Gastroesophageal sphincter (tissue), 3 donors: ENCODE measurements at regions not wholly inside any gene's neighbourhood (a gene's known extent, or its start where the extent isn't known, plus 50 kb on each side); places are given as distances from the start of the nearest gene placed in this dataset.

Experiments
- EP300 ChIP-seq: sonication (generic); formaldehyde crosslinking; IDR thresholded peaks from one replicate; pipeline ENCODE4 v1.6.1; 2017; ENCODE audit warnings: antibody characterized with exemption, mild to moderate bottlenecking
- POLR2A ChIP-seq, 2 donors: fragments of 450-650 bp; IDR thresholded peaks; one replicate each; pipeline ENCODE4 v1.6.1; 2017; ENCODE audit warnings: antibody characterized with exemption in 2 of 2, mild to moderate bottlenecking in 2 of 2, moderate library complexity in 1 of 2
- POLR2AphosphoS5 ChIP-seq: sonication (generic); formaldehyde crosslinking; IDR thresholded peaks from one replicate; pipeline ENCODE4 v1.6.1; 2017; ENCODE audit warnings: antibody characterized with exemption
- TF ChIP-seq, protein P1 (sequence below), 4 experiments: fragments of 200-600 bp in 2 of 4; fragments of 450-650 bp in 2 of 4; sonication (generic) in 1 of 4; IDR thresholded peaks; one replicate each; pipeline ENCODE4 v1.5.1; 2017 to 2019; ENCODE audit warnings: antibody characterized with exemption in 4 of 4, mild to moderate bottlenecking in 2 of 4, moderate library complexity in 2 of 4

GRCh38 chr4:63049278-63049677, 1360.0 kb downstream of the TECRL start:
- TF ChIP-seq POLR2A (IDR thresholded peaks at IDR 0.05) (no peak), EP300 (no peak), POLR2AphosphoS5 (no peak)
- TF ChIP-seq, protein P1, sequence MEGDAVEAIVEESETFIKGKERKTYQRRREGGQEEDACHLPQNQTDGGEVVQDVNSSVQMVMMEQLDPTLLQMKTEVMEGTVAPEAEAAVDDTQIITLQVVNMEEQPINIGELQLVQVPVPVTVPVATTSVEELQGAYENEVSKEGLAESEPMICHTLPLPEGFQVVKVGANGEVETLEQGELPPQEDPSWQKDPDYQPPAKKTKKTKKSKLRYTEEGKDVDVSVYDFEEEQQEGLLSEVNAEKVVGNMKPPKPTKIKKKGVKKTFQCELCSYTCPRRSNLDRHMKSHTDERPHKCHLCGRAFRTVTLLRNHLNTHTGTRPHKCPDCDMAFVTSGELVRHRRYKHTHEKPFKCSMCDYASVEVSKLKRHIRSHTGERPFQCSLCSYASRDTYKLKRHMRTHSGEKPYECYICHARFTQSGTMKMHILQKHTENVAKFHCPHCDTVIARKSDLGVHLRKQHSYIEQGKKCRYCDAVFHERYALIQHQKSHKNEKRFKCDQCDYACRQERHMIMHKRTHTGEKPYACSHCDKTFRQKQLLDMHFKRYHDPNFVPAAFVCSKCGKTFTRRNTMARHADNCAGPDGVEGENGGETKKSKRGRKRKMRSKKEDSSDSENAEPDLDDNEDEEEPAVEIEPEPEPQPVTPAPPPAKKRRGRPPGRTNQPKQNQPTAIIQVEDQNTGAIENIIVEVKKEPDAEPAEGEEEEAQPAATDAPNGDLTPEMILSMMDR (IDR thresholded peaks at IDR 0.05), result no peak
